ENCODE measurements at regions not wholly inside any gene's neighbourhood (a gene's known extent, or its start where the extent isn't known, plus 50 kb on each side); places are given as distances from the start of the nearest gene placed in this dataset.
"Not testable (repeated sequence)": the region's sequence is repeated elsewhere in the genome, so short reads cannot be mapped to it uniquely, and the experiment has no call there.

DNA sequence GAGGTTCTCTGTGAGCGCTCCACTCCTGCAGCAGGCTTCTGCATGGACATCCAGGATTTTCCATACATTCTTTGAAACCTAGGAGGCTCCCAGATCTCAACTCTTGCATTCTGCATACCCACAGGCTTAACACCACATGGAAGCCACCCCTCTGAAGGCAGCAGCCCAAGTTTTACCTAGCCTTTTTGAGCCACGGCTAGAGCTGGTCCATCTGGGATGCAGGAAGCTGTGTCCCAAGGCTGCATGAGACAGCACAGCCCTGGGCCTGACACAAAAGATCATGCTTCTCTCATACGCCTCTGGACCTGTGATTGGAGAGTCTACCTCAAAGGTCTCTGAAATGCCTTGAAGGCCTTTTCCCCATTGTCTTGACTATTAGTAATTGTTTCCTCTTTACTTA, 53.6 kb upstream of the RPRM start:
- DNase-seq, result no peak

- not testable (repeated sequence) for DNase-seq
These were observed 55.2 kb upstream of the RPRM start for GRCh38 chr2:153533803-153534202.

- DNase-seq, result not testable (repeated sequence)
These were observed 56.0 kb upstream of the RPRM start for GRCh38 chr2:153534590-153534989.

DNA sequence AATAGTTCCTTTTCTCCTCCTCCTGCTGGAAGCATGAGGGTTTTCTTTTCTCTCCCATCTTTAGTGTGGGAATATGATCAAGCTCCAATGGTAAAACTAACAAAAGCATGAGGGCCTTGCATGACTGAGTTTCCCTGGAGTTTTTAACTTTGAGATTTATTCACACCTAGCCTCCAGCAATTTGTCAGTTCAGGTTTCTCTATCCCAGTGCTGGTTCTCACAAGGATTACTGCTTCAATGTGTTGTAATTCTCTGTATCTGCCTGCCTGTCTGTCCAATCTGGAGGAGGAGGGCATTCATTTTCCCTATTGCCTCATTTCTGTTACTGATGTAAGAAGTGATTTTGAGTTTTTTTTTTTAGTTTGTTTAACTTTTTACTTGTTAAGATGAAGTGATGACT, 57.6 kb upstream of the RPRM start:
- DNase-seq, result no peak

GRCh38 chr2:153538102-153538501, 59.5 kb upstream of the RPRM start:
- not testable (repeated sequence) for DNase-seq

DNA sequence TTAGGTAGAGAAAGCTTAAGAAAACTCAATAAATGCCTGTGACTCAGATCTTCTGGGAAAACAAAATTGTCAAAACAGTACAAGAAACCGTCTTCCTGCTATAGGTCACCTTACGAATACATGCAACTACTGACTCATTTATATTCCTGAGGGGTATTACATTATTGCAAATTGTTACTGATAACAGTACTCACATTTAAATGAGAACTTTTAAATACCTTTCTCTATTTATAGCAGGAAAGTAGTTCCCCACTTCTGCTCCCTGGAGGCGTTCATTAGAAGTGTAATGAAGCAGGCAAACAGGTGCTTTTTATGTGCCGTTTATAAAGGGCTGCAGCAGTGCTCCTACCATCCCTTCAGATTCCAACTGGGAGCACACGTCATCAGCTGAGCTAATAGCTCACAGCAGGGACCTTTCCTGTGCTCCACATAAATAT, 65.1 kb upstream of the RPRM start:
- DNase-seq, result no peak

GRCh38 chr2:153546358-153546757, 67.8 kb upstream of the RPRM start:
- DNase-seq, result no peak

GRCh38 chr2:153548536-153548935, 70.0 kb upstream of the RPRM start:
- no peak for DNase-seq

GRCh38 chr2:153551698-153552097, 73.1 kb upstream of the RPRM start:
- DNase-seq, result no peak

DNA sequence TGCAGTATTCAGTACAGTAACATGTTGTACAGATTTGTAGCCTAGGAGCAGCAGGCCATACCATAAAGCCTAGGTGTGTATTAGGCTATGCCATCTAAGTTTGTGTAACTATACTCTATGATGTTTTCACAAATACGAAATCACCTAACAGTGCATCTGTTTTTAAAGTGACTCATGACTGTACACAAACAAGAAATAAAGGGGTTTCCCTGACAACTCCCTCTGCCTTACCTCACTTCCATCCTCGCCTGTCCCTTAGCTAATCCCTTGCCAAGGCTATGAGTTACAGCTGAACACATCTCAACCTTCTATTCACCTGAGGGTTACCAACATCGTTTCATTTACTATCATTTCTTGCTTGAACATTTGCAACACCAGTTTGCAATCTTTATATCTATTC, 78.6 kb upstream of the RPRM start:
- DNase-seq, result no peak

- no peak for DNase-seq
These were observed 79.2 kb upstream of the RPRM start for GRCh38 chr2:153557714-153558113.

DNA sequence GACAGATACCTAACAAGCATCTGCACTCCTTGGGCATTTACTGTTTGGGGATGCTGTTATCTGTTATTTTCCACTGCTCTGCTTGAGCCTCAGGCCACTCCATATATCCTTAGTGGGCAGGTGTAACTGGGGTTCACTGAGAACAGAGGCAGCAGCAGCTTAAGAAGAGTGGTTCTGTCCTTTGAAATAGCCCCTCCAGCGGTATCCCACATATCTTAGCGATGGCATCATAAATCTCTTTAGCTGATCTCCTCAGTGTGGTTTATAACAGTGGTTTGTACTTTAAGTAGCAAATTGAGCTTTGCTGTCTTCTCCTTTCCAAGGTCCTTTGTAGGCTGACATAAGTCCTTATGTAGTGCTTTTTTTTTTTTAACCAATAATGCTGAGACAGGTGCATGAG, 79.7 kb upstream of the RPRM start:
- no peak for DNase-seq

GRCh38 chr2:153567367-153567766, 88.8 kb upstream of the RPRM start:
- no peak for DNase-seq

DNA sequence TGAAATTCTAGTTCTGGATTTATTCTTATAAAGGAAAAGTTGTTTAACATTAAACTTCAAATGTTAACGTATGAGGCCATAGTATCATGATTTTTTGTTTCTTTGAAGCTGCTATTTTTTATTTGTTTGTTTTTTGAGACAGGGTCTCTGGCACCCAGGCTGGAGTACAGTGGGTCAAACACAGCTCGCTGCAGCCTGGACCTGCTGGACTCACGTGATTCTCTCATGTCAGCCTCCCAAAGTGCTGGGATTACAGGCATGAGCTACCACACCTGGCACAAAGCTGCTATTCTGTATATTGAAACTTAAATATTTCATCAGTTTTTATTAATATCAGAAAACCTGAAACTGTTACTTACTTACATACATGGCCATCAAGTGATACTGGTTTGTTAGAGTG, 89.5 kb upstream of the RPRM start:
- no peak for DNase-seq

DNA sequence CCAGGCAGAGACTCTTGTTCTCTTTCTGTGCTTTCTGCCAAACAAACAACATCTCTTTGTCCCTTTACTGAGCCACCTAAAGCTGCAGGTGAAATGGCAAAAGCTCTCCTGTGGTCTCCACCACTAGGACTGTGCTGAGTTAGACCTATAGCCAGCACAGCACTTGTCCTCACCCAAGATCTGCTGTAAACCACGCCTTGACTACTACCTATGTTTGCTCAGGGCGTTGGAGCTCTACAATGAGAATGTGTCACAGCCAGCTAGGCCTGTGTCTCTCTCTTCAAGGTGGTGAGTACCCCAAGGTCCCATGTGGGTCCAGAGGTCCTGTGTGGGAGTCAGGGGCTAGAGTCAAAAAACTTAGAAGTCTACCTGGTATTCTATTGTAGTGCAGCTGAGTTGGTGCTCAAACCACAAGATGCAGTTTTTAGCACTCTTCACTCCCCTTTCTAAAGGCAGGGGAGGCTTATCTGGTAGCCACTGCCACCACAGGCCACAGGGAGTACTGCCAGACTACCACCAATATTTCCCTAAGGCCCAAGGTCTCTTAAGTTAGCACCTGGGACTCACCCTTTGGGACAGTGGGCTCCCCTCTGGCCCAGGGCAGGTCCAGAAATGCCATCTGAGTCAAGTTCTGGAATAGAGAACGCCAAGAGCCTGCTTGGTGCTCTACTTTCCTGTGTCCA, 96.8 kb upstream of the RPRM start:
- no peak for DNase-seq

GRCh38 chr2:153584244-153584643, 105.7 kb upstream of the RPRM start:
- no peak for DNase-seq

GRCh38 chr2:153588408-153588807, 109.8 kb upstream of the RPRM start:
- no peak for DNase-seq

DNA sequence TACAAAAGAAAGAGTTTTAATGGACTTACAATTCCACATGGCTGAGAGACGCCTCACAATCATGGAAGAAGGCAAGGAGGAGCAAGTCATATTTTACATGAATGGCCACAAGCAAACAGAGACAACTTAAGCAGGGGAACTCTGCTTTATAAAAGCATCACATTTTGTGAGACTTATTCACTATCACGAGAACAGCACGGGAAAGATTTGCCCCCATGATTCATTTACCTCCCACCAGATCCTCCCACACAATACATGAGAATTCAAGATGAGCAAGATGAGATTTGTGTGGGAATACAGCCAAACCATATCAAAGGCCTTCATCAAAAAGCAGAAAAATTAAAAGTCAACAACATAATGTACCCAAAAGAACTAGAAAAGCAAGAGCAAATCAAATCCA, 111.0 kb upstream of the RPRM start:
- DNase-seq, result no peak

DNA sequence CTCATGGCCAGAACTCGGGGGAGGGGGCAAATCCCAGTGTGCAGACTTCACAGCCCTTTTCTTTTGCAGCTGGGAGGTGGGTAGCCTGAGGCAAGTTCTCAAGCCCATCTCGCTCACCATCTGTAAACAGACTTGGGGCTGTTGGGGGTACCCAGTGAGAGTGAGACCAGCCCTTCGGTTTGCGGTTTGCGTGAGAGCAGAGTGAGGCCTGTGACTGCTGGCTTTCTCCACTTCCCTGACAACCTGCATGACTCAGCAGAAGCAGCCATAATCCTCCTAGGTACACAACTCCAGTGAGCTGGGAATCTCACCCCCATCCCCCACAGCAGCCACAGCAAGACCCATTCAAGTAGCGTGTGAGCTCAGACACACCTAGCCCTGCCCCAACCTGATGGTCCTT, 114.5 kb upstream of the RPRM start:
- DNase-seq, result not testable (repeated sequence)

DNA sequence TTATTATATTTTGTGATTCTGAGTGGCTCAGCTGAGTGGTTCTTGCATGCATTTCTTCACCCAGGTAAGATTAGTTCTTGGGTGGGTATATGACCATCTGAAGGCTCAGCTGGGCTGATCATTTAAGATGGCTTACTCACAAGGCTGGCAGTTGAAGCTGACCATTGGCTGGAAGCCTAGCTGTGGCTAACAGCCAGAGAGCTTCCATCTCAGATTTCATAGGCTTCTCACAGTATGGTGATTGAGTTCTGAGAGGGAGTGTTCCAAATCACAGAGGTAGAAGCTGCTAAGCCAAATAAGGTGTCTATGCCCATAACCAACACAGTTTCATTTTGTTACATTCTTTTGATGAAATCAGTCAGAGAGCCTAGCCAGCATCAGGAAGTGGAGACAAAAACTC, 117.4 kb upstream of the RPRM start:
- DNase-seq, result peak in 1 of 14 donors; percentile 2

DNA sequence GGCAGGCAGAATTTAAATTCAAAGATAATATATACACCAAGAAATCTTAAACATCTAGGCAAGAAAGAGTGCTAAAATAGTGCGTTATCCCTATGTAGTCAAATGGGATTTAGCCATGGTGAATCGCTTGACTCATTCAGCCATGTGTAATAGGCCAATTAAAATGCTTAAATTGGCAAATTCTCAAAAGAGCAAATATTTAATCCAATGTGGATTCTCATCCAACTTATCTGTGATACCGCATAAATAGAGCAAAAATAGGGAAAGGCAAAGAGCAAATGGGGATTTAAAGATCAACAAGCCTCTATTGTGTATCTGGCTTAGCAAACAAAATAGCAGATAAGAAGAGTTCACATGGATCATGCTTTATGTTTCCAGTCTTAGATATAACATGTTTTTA, 123.2 kb upstream of the RPRM start:
- no peak for DNase-seq

- DNase-seq, result no peak
These were observed 125.6 kb upstream of the RPRM start for GRCh38 chr2:153604133-153604532.

GRCh38 chr2:153606623-153607022, 128.1 kb upstream of the RPRM start:
- DNase-seq, result no peak

DNA sequence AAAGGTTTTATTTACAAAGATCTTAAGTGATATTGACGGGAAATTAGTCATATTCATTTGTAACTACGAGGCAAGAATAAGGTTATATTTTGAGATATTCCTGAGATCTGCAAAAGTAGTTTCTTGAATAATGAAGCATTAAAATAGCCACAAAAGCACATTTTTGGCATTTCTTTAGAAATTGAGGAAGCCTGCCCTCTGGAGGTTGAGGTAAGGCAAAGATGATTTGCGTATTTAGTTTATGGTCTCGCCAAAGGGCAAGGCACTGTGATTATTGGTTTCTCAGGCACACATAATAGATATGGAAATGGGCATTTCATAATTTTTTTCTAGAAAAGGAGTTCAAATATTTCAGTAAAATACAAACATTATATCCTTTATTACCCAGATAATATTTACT, 143.7 kb upstream of the RPRM start:
- no peak for DNase-seq

GRCh38 chr2:153623020-153623419, 144.5 kb upstream of the RPRM start:
- no peak for DNase-seq
